NCI-H69 (cell line): ENCODE measurements at regions not wholly inside any gene's neighbourhood (a gene's known extent, or its start where the extent isn't known, plus 50 kb on each side); places are given as distances from the start of the nearest gene placed in this dataset.

Source experiments
- DNase-seq: peaks from one replicate; lab custom pipeline; 2025; lab: John Stamatoyannopoulos, UW

- DNase-seq = no peak
Observed at GRCh38 chr15:29208836-29209235, 60.8 kb downstream of the NSMCE3 start.

GRCh38 chr15:29208352-29208751, 61.3 kb downstream of the NSMCE3 start:
- peak; percentile 92 for DNase-seq

- peak; percentile 30 for DNase-seq
Observed at GRCh38 chr15:29207758-29208108, 61.9 kb downstream of the NSMCE3 start.

DNA sequence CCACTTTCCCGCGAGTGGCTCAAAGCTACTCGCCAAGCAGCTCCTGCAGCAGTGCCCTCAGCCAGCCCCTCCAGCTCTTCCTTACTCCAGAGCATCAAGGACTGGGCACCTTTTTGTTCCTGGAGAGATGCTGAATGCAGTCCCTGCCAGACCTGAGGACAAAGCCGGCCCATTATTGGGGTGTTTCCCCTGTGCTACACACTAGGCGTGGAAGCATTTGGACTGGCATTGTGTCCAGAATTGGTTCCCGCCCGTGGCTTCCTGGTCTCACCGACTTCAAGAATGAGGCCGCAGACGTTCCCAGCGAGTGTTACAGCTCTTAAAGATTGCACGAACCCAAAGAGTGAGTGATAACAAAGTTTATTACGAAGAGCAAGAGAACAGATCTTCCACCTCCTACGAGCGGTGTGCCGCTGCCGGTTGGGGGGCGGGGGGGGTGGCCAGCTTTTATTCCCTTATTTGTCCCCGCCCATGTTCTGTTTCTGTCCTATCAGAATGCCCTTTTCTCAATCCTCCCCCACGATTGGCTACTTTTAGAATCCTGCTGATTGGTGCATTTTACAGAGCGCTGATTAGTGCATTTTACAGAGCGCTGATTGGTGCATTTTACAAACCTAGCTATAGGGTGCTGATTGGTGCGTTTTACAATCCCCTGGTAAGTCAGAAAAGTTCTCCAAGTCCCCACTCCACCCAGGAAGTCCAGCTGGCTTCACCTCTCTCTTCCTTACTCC, 62.4 kb downstream of the NSMCE3 start:
- DNase-seq = no peak

GRCh38 chr15:29205186-29205585, 64.4 kb downstream of the NSMCE3 start:
- DNase-seq = no peak

GRCh38 chr15:29204369-29204755, 65.3 kb downstream of the NSMCE3 start:
- no peak for DNase-seq

DNA sequence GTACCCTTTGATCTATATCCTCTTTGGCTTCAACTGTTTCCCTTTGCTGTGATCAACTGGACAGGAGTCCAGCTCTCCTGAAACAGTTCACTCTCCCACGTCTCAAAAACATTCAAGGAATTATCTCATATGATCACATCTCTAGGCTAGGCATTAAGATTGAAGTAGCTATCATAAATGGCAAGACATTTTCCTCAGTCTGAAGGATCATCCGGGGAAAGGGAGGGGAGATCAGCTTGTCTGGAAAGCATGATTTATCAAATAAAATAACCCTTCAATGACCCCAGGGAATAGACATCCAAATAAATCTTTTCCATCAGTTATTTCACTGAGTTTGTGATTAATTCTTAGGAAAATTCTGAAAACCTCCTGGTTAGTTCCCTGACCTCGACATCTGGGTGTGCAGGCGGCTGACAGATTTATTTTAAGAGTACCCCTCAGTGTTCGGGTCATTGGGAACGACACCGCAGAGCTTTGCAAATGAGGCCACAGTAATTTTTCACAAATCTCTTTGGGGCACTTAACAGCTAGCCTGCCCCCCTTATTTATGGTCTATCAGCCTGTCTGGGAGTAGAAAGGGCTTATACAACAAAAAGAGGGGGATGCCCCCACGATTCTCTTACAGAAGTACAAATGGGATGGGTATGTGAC, 65.8 kb downstream of the NSMCE3 start:
- DNase-seq = no peak

DNA sequence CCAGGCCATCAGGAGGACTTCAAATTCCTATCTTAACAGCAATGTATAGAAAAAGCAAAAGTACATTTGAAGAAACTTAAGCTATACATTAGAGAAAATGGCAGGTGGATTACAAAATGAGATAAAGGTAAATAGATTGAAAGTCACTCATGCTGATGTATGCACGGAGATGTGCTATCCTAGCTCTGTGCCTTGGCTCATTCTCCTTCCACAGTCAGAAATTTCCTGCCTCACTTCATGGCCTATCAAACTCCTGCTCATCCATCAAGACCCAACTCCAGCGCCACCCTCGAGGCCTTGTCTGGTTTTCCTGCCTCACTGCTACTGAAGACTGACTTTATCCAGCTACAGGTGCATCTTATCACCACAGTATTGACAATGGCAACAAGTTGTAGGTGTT, 72.9 kb downstream of the NSMCE3 start:
- DNase-seq = no peak

- DNase-seq = no peak
Observed at GRCh38 chr15:29196290-29196689, 73.3 kb downstream of the NSMCE3 start.

DNA sequence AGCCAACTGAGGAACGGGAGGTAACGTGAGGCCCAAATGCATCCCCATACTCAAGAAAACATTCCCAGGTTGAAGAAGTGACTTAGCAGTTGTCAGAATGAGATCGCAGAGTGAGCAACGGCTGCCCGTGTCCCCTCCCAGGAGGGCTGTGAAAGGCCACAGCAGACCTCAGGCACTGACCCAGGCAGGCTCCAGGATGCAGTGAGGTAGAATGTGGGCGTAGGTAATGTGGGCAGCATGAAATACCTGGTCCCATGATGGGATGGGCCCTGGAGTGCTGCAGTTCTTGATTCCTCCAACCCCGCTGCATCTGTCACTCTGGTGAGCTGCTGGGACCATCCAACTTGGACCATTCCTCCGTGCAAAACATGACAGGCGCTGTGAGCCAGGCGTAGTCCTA, 74.8 kb downstream of the NSMCE3 start:
- no peak for DNase-seq

DNA sequence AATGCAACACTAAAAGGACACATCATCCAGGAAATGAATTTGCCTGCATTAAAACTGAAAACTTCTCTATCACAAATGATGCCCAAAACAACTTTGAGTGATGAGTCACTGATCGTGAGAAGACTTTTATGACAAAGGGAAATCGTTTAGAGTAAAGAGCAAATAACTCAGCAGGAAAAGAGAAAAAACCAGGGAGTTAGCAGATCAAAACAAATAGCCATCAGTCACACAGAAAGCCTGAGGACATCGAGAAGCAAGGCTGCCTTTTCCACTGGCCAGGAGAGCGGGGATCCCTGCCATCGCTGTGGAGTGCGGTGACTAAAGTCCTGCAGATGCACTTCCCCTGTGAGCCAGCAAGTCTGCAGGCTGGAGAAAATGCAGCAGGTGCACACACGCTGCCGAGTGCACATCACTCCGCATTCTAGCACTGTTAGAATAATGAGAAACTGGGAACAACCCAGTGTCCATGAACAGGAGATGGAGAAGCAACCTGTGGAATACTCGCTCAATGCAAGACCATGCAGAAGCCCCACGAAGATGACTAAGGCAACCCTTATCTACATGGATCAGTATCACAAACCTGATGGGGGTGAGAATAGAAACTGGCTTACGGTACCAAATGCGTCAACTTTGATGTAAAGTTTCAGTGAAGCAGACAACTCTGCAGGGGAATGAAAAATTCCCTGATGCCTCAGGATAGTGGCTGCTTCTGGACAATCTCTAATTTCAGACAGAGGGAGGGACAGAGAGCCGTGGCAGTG, 86.4 kb downstream of the NSMCE3 start:
- DNase-seq = peak; percentile 68

- DNase-seq = peak; percentile 43
Observed at GRCh38 chr15:29182590-29182989, 87.0 kb downstream of the NSMCE3 start.

GRCh38 chr15:29172742-29173725, 96.6 kb downstream of the NSMCE3 start:
- no peak for DNase-seq

DNA sequence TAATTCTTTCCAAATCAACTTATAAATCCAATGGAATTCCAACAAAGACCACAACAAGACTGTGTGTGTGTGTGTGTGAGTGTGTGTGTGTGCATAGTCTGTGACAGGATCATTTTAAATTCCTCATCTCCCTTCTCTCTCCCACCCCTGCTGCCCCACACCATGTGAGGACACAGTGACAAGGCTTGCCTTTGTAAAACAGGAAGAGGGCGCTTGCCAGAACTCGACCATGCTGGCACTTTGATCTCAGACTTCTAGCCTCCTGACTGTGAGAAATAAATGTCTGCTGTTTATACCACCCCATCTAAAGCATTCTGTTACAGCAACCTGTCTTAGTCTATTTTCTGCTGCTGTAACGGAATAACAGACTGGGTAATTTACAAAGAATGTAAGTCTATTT, 99.1 kb downstream of the NSMCE3 start:
- peak; percentile 22 for DNase-seq
